Fibroblast of lung (primary cell): ENCODE measurements at regions not wholly inside any gene's neighbourhood (a gene's known extent, or its start where the extent isn't known, plus 50 kb on each side); places are given as distances from the start of the nearest gene placed in this dataset.

Source experiments
- DNase-seq, 2 donors: peaks; one replicate each; pipeline versions ENCODE4 v3.0.0 to v3.0.0-alpha.2; 2010; ENCODE audit warnings: low read depth in 2 of 2
- H2AFZ ChIP-seq: 2 replicates; pipeline ENCODE4 v1.5.1; 2012; ENCODE audit warnings: low read length, control low read depth, inconsistent platforms
- H3K27ac ChIP-seq: 2 replicates; pipeline ENCODE4 v1.5.1; 2011; ENCODE audit warnings: low read length, control low read depth; ENCODE audit not compliant: insufficient read depth
- H3K27me3 ChIP-seq: 2 replicates; pipeline ENCODE4 v1.5.1; 2011; ENCODE audit warnings: mild to moderate bottlenecking, low read length; ENCODE audit not compliant: control insufficient read depth, insufficient read depth
- H3K36me3 ChIP-seq: 2 replicates; pipeline ENCODE4 v1.5.1; 2011; ENCODE audit warnings: low read length; ENCODE audit not compliant: control insufficient read depth, insufficient read depth
- H3K4me1 ChIP-seq: 2 replicates; pipeline ENCODE4 v1.5.1; 2011; ENCODE audit warnings: low read length; ENCODE audit not compliant: control insufficient read depth, insufficient read depth; ENCODE audit errors: extremely low read depth
- H3K4me2 ChIP-seq: 2 replicates; pipeline ENCODE4 v1.5.1; 2011; ENCODE audit warnings: low read length, control low read depth; ENCODE audit not compliant: insufficient read depth; ENCODE audit errors: extremely low read depth
- H3K4me3 ChIP-seq, 4 experiments: fragments of 200-600 bp in 1 of 4; sonication (generic) in 1 of 4; replicated peaks in 1 of 4; 2 replicates each; pipeline ENCODE4 v1.5.1; 2011 to 2016; ENCODE audit warnings: low read length in 4 of 4, low read depth in 3 of 4, mild to moderate bottlenecking in 3 of 4, control low read depth in 2 of 4, inconsistent platforms in 1 of 4, mixed read lengths in 1 of 4; ENCODE audit not compliant: insufficient read depth in 1 of 4; ENCODE audit errors: control extremely low read depth in 1 of 4
- H3K79me2 ChIP-seq: 2 replicates; pipeline ENCODE4 v1.5.1; 2012; ENCODE audit warnings: mild to moderate bottlenecking, low read length, inconsistent platforms; ENCODE audit not compliant: control insufficient read depth, insufficient read depth
- H3K9ac ChIP-seq: 2 replicates; pipeline ENCODE4 v1.5.1; 2011; ENCODE audit warnings: mild to moderate bottlenecking, low read length, control low read depth; ENCODE audit not compliant: insufficient read depth
- H3K9me3 ChIP-seq: 2 replicates; pipeline ENCODE4 v1.5.1; 2012; ENCODE audit warnings: low read depth, low read length; ENCODE audit not compliant: control insufficient read depth, insufficient read depth
- H4K20me1 ChIP-seq: 2 replicates; pipeline ENCODE4 v1.5.1; 2011; ENCODE audit warnings: low read length; ENCODE audit not compliant: control insufficient read depth, insufficient read depth; ENCODE audit errors: extremely low read depth
- EZH2 ChIP-seq: IDR thresholded peaks from 2 replicates; pipeline ENCODE4 v1.5.1; 2012; ENCODE audit warnings: low read length, control low read depth, mild to moderate bottlenecking; ENCODE audit errors: missing control alignments
- TF ChIP-seq, protein P1 (sequence below), 2 donors: IDR thresholded peaks in 1 of 2; conservative IDR thresholded peaks in 1 of 2; 1 replicate in 1 of 2; 2 replicates in 1 of 2; pipeline ENCODE4 v1.5.1; 2011 to 2012; ENCODE audit warnings: low read length in 2 of 2, control low read depth in 1 of 2, inconsistent platforms in 1 of 2, low read depth in 1 of 2, mild to moderate bottlenecking in 1 of 2

DNA sequence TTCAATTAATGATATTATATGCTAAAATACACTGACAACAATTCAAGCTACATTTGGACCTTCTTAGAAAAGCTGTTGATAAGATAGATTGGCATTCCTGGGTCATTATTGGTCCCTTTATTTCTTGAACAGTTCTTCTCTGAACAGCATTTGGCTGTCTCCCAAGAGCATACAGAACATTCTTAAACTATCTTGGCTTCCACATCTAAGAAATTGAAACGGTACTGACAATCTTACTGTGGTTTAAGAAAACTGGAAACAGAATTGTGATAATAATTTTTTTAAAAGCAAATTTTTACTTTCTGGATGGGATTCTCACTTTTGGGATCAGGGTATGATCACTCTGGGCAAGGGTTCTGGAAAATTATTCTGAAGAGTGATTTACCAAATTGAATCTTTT is 161.7 kb upstream of the ZNF385D start:
- Histone ChIP-seq H3K27me3 (no peaks in the 10 kb centered on the region), H3K4me1 (peaks cover 3% of the 10 kb centered on the region), H3K9me3 (no peaks in the 10 kb centered on the region), H3K4me2 (no peak overlapping the region), H2AFZ (no peak overlapping the region), H3K36me3 (no peaks in the 10 kb centered on the region), H3K9ac (no peak overlapping the region), H3K79me2 (no peaks in the 10 kb centered on the region), H3K4me3 (no peak overlapping the region), H4K20me1 (no peaks in the 10 kb centered on the region), H3K27ac (no peak overlapping the region)
- DNase-seq, result peak; percentile 67 to 68
- TF ChIP-seq, protein P1, sequence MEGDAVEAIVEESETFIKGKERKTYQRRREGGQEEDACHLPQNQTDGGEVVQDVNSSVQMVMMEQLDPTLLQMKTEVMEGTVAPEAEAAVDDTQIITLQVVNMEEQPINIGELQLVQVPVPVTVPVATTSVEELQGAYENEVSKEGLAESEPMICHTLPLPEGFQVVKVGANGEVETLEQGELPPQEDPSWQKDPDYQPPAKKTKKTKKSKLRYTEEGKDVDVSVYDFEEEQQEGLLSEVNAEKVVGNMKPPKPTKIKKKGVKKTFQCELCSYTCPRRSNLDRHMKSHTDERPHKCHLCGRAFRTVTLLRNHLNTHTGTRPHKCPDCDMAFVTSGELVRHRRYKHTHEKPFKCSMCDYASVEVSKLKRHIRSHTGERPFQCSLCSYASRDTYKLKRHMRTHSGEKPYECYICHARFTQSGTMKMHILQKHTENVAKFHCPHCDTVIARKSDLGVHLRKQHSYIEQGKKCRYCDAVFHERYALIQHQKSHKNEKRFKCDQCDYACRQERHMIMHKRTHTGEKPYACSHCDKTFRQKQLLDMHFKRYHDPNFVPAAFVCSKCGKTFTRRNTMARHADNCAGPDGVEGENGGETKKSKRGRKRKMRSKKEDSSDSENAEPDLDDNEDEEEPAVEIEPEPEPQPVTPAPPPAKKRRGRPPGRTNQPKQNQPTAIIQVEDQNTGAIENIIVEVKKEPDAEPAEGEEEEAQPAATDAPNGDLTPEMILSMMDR (conservative IDR thresholded peaks at IDR 0.05 in 1 of 2, IDR thresholded peaks at IDR 0.05 in 1 of 2; ENCODE audit: low read depth in 1 of 2, low read length in 2 of 2), result no peak
- no peak for TF ChIP-seq EZH2

DNA sequence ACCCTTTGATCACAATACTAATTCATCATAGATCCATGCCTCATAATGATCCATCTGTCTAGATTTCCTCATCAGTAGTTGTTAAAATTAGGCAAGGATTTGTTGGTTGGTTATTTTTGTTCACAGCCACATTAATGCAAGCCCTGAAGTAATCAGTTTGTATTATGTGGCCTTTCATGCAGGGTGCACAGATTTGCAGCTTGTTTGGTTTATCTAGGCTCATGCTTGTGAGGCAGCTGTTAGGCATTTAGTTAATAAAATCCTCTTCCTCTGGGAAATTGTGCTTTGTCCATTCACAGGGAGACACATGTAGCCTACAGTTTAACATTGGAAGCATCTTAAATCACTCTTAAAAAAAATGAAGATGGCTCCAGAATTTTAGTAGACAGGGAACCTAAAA is 162.8 kb upstream of the ZNF385D start:
- Histone ChIP-seq H3K9me3 (no peaks in the 10 kb centered on the region), H3K27ac (no peak overlapping the region), H3K79me2 (no peaks in the 10 kb centered on the region), H2AFZ (no peak overlapping the region), H3K9ac (no peak overlapping the region), H3K27me3 (no peaks in the 10 kb centered on the region), H3K36me3 (no peaks in the 10 kb centered on the region), H4K20me1 (no peaks in the 10 kb centered on the region), H3K4me3 (no peak overlapping the region), H3K4me1 (peaks cover 3% of the 10 kb centered on the region), H3K4me2 (no peak overlapping the region)
- DNase-seq, result peak; percentile 56 to 72
- TF ChIP-seq EZH2, result no peak
- TF ChIP-seq, protein P1 (conservative IDR thresholded peaks at IDR 0.05 in 1 of 2, IDR thresholded peaks at IDR 0.05 in 1 of 2; ENCODE audit: low read depth in 1 of 2, low read length in 2 of 2), result no peak

DNA sequence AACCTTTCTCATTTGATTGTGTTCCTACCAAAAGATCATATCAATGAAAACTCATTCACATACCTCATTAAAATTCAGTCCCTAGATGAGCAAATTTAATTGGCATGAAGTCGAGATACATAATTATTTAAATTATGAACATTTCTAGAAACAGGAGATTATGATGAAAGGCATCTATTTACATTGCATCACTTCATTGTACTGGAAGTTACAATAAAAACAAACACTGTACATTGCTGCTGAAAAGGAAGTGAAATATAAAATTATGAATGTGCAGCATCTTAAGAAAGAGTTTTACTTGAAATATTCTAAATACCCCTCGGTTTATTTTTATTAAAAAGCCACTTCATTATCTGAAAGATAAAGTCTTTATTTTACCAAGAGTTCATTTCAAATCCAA is 163.4 kb upstream of the ZNF385D start:
- Histone ChIP-seq H3K79me2 (no peaks in the 10 kb centered on the region), H3K4me1 (peaks cover 3% of the 10 kb centered on the region), H3K4me2 (no peak overlapping the region), H2AFZ (no peak overlapping the region), H3K9me3 (no peaks in the 10 kb centered on the region), H3K27ac (no peak overlapping the region), H3K27me3 (no peaks in the 10 kb centered on the region), H3K36me3 (no peaks in the 10 kb centered on the region), H3K9ac (no peak overlapping the region), H4K20me1 (no peaks in the 10 kb centered on the region), H3K4me3 (no peak overlapping the region)
- DNase-seq, result peak; percentile 30 to 44
- TF ChIP-seq, protein P1 (conservative IDR thresholded peaks at IDR 0.05 in 1 of 2, IDR thresholded peaks at IDR 0.05 in 1 of 2; ENCODE audit: low read depth in 1 of 2, low read length in 2 of 2), result no peak
- no peak for TF ChIP-seq EZH2
